GM12865 (cell line): ENCODE measurements at regions not wholly inside any gene's neighbourhood (a gene's known extent, or its start where the extent isn't known, plus 50 kb on each side); places are given as distances from the start of the nearest gene placed in this dataset.

Source experiments
- DNase-seq: peaks from one replicate; pipeline ENCODE4 v3.0.0; 2010; ENCODE audit warnings: low read depth
- H3K4me3 ChIP-seq: 2 replicates; pipeline ENCODE4 v1.5.1; 2011; ENCODE audit warnings: mild to moderate bottlenecking, low read depth, low read length, control low read depth
- CTCF ChIP-seq: IDR thresholded peaks from 2 replicates; pipeline ENCODE4 v1.5.1; 2011; ENCODE audit warnings: low read length, control low read depth, low read depth, inconsistent platforms; ENCODE audit not compliant: insufficient read depth; ENCODE audit errors: missing control alignments

- no peak overlapping the region for H3K4me3 ChIP-seq
- DNase-seq: no peak
- no peak for TF ChIP-seq CTCF
Measured at GRCh38 chr2:196565106-196565765, 74.3 kb upstream of the CCDC150 start.

GRCh38 chr2:196565982-196566381 is 73.5 kb upstream of the CCDC150 start:
- no peak for TF ChIP-seq CTCF
- no peak overlapping the region for H3K4me3 ChIP-seq
- DNase-seq: no peak

- H3K4me3 ChIP-seq: no peak overlapping the region
- no peak for DNase-seq
- TF ChIP-seq CTCF: no peak
Measured at GRCh38 chr2:196566961-196567666, 72.4 kb upstream of the CCDC150 start.

- no peak for TF ChIP-seq CTCF
- DNase-seq: no peak
- H3K4me3 ChIP-seq: no peak overlapping the region
Measured at GRCh38 chr2:196568506-196568905, 71.0 kb upstream of the CCDC150 start.

- no peak for DNase-seq
- TF ChIP-seq CTCF: no peak
- H3K4me3 ChIP-seq: no peak overlapping the region
Measured at GRCh38 chr2:196584903-196585302, 54.6 kb upstream of the CCDC150 start.

- no peak for TF ChIP-seq CTCF
- H3K4me3 ChIP-seq: no peak overlapping the region
- no peak for DNase-seq
Measured at GRCh38 chr2:196586511-196586991, 53.0 kb upstream of the CCDC150 start.
